PC-3 (cell line): ENCODE measurements at regions not wholly inside any gene's neighbourhood (a gene's known extent, or its start where the extent isn't known, plus 50 kb on each side); places are given as distances from the start of the nearest gene placed in this dataset.

Experiments used
- ATAC-seq: fragments of 200-7000 bp; cut with Tn5 transposase; 2 replicates; pipeline ENCODE4 v1.9.1; 2020; ENCODE audit warnings: mild to moderate bottlenecking, moderate library complexity
- BruUV-seq: library from RNA; stranded (reverse); fragments of 400-500 nt; replicated peaks from 2 replicates; lab custom pipeline; 2021; lab: Mats Ljungman, UMichigan
- CTCF ChIA-PET: fragments of 300-600 bp; sonication (Branson Sonifier 250); formaldehyde crosslinking; loops from one replicate; lab custom pipeline; 2022; ENCODE audit warnings: antibody characterized with exemption; lab: Charles Lee
- POLR2A ChIA-PET: fragments of 300-600 bp; sonication (Branson Sonifier 250); formaldehyde crosslinking; loops from one replicate; lab custom pipeline; 2022; ENCODE audit warnings: antibody characterized with exemption; ENCODE audit not compliant: unreplicated experiment; lab: Charles Lee
- DNase-seq: peaks from one replicate; pipeline ENCODE4 v3.0.0-alpha.2; 2015
- H2AFZ ChIP-seq: fragments of 300-600 bp; sonication (generic); 2 replicates; pipeline ENCODE4 v1.6.0; 2016; ENCODE audit warnings: antibody characterized with exemption, low read length
- H3F3A ChIP-seq: fragments of 300-600 bp; sonication (generic); one replicate; pipeline ENCODE4 v1.6.0; 2017; ENCODE audit warnings: antibody characterized with exemption, low read length, control low read depth, mild to moderate bottlenecking; ENCODE audit not compliant: unreplicated experiment
- H3K27ac ChIP-seq: fragments of 300-600 bp; sonication (generic); 2 replicates; pipeline ENCODE4 v1.5.1; 2016; ENCODE audit warnings: mild to moderate bottlenecking, low read length
- H3K27me3 ChIP-seq: fragments of 300-600 bp; sonication (generic); 2 replicates; pipeline ENCODE4 v1.6.1; 2016; ENCODE audit warnings: low read length, mixed read lengths
- H3K36me3 ChIP-seq: fragments of 300-600 bp; sonication (generic); 2 replicates; pipeline ENCODE4 v1.6.1; 2016; ENCODE audit warnings: low read depth, mixed run types, low read length, mixed read lengths
- H3K4me1 ChIP-seq: fragments of 300-600 bp; sonication (generic); 2 replicates; pipeline ENCODE4 v1.5.1; 2016; ENCODE audit warnings: low read length; ENCODE audit not compliant: insufficient read depth
- H3K4me2 ChIP-seq: fragments of 300-600 bp; sonication (generic); 2 replicates; pipeline ENCODE4 v1.6.0; 2016; ENCODE audit warnings: low read length
- H3K4me3 ChIP-seq: fragments of 300-600 bp; sonication (generic); 2 replicates; pipeline ENCODE4 v1.5.1; 2016; ENCODE audit warnings: mild to moderate bottlenecking, low read length, mixed read lengths
- H3K79me2 ChIP-seq: fragments of 300-600 bp; sonication (generic); 2 replicates; pipeline ENCODE4 v1.6.1; 2017; ENCODE audit warnings: low read length, mixed read lengths
- H3K9ac ChIP-seq: fragments of 300-600 bp; sonication (generic); 2 replicates; pipeline ENCODE4 v1.6.0; 2016; ENCODE audit warnings: mild to moderate bottlenecking, low read length
- H3K9me2 ChIP-seq: fragments of 300-600 bp; sonication (generic); replicated peaks from 2 replicates; pipeline ENCODE4 v1.6.1; 2016; ENCODE audit warnings: mixed run types, low read length, mixed read lengths
- H3K9me3 ChIP-seq: fragments of 300-600 bp; sonication (generic); 2 replicates; pipeline ENCODE4 v1.6.1; 2016; ENCODE audit warnings: low read length, mixed read lengths
- H4K20me1 ChIP-seq: fragments of 300-600 bp; sonication (generic); 2 replicates; pipeline ENCODE4 v1.6.1; 2016; ENCODE audit warnings: low read length, mixed read lengths
- CTCF ChIP-seq: fragments of 300-600 bp; sonication (generic); conservative IDR thresholded peaks from 2 replicates; pipeline ENCODE4 v1.5.1; 2017; ENCODE audit warnings: antibody characterized with exemption, low read depth, mild to moderate bottlenecking, low read length
- EZH2 ChIP-seq: fragments of 300-600 bp; sonication (generic); IDR thresholded peaks from one replicate; pipeline ENCODE4 v1.6.1; 2017; ENCODE audit warnings: antibody characterized with exemption, mild to moderate bottlenecking, low read length; ENCODE audit not compliant: unreplicated experiment
- EZH2phosphoT487 ChIP-seq: fragments of 300-600 bp; sonication (generic); IDR thresholded peaks from 2 replicates; pipeline ENCODE4 v1.6.1; 2018; ENCODE audit warnings: mild to moderate bottlenecking, antibody characterized with exemption, low read length, borderline replicate concordance
- intact Hi-C: fragments of 100-400 bp; cut with micrococcal nuclease; formaldehyde crosslinking; loops from 2 replicates; pipeline ENCODE4 v1.9.0; 2023

GRCh38 chr18:10061566-10062140 is 147.8 kb downstream of the VAPA start:
- ChIA-PET CTCF (no interaction called here), POLR2A (no interaction called here)
- H3K4me1 ChIP-seq: peaks cover 21% of the 10 kb centered on the region
- no peaks in the 10 kb centered on the region for H3K9me3 ChIP-seq
- H3K9ac ChIP-seq: no peak overlapping the region
- DNase-seq: no peak
- H3K27me3 ChIP-seq: peaks cover 23% of the 10 kb centered on the region
- no peak overlapping the region for H3K4me3 ChIP-seq
- H3K79me2 ChIP-seq: no peaks in the 10 kb centered on the region
- no peaks in the 10 kb centered on the region for H3K36me3 ChIP-seq
- H4K20me1 ChIP-seq: no peaks in the 10 kb centered on the region
- intact Hi-C loops: no loop called here
- H3F3A ChIP-seq: no peaks in the 10 kb centered on the region
- no peak overlapping the region for H3K4me2 ChIP-seq
- no peak for TF ChIP-seq EZH2
- no peak for TF ChIP-seq CTCF
- no peaks in the 10 kb centered on the region for H3K9me2 ChIP-seq
- ATAC-seq: no peak
- no peak overlapping the region for H2AFZ ChIP-seq
- H3K27ac ChIP-seq: no peak overlapping the region
- no TSS peak for BruUV-seq

- peaks cover 14% of the 10 kb centered on the region for H3K4me1 ChIP-seq
- H2AFZ ChIP-seq: no peak overlapping the region
- H3K9ac ChIP-seq: no peak overlapping the region
- TF ChIP-seq EZH2: no peak
- no peak for TF ChIP-seq CTCF
- no peak for TF ChIP-seq EZH2phosphoT487
- H3K79me2 ChIP-seq: no peaks in the 10 kb centered on the region
- intact Hi-C loops: no loop called here
- no peak overlapping the region for H3K27ac ChIP-seq
- H3K9me3 ChIP-seq: no peaks in the 10 kb centered on the region
- ChIA-PET CTCF (no interaction called here), POLR2A (no interaction called here)
- BruUV-seq: no TSS peak
- H3K4me3 ChIP-seq: no peak overlapping the region
- H4K20me1 ChIP-seq: no peaks in the 10 kb centered on the region
- H3K4me2 ChIP-seq: no peak overlapping the region
- peaks cover 32% of the 10 kb centered on the region for H3K27me3 ChIP-seq
- H3K36me3 ChIP-seq: no peaks in the 10 kb centered on the region
- ATAC-seq (no peak), DNase-seq (no peak)
- no peaks in the 10 kb centered on the region for H3K9me2 ChIP-seq
- no peaks in the 10 kb centered on the region for H3F3A ChIP-seq
These were observed 148.8 kb downstream of the VAPA start for GRCh38 chr18:10062302-10063300.

GRCh38 chr18:10063489-10063888 is 149.7 kb downstream of the VAPA start:
- CTCF ChIA-PET: no interaction called here
- no peak overlapping the region for H3K4me3 ChIP-seq
- no peak overlapping the region for H2AFZ ChIP-seq
- H3F3A ChIP-seq: no peaks in the 10 kb centered on the region
- peaks cover 40% of the 10 kb centered on the region for H3K27me3 ChIP-seq
- no peaks in the 10 kb centered on the region for H3K36me3 ChIP-seq
- POLR2A ChIA-PET: no interaction called here
- DNase-seq (no peak), ATAC-seq (no peak)
- H3K4me2 ChIP-seq: no peak overlapping the region
- H3K4me1 ChIP-seq: peaks cover 5% of the 10 kb centered on the region
- BruUV-seq: no TSS peak
- no peaks in the 10 kb centered on the region for H3K9me2 ChIP-seq
- no peak overlapping the region for H3K27ac ChIP-seq
- no peak overlapping the region for H3K9ac ChIP-seq
- intact Hi-C loops: no loop called here
- TF ChIP-seq EZH2phosphoT487: no peak
- no peak for TF ChIP-seq EZH2
- no peak for TF ChIP-seq CTCF
- no peaks in the 10 kb centered on the region for H3K9me3 ChIP-seq
- no peaks in the 10 kb centered on the region for H4K20me1 ChIP-seq
- H3K79me2 ChIP-seq: no peaks in the 10 kb centered on the region
